ENCODE measurements at regions not wholly inside any gene's neighbourhood (a gene's known extent, or its start where the extent isn't known, plus 50 kb on each side); places are given as distances from the start of the nearest gene placed in this dataset.

DNA sequence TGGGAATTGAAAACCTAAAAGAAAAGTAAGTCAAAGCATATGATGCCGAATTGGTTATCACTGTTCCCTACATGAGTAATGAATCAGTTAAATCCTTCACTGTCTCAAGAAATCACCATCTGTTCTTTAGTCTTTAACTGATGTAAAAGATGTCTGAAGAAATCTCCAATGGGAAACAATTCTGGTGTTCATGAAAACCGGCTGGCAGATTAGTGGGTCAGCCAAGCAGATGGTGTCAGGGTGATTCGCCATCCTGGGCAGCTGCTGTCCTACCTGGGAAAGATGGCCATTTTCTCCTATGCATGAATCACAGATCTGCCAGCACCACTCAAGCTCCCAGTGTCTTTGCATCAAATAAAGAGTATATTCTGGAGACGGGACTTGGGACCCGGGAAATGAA lies 925.2 kb upstream of the GHITM start:
- Histone ChIP-seq H3K4me3 (ENCODE audit: low read length in 3 of 3) (no peak overlapping the region), H3K27ac (ENCODE audit: low read depth in 2 of 2, low read length in 2 of 2) (no peak overlapping the region), H3K4me1 (ENCODE audit: control insufficient read depth in 2 of 3, insufficient read depth in 2 of 3, low read depth in 1 of 3, low read length in 3 of 3) (no peaks in the 10 kb centered on the region), H3K9ac (ENCODE audit: low read length in 3 of 3) (no peak overlapping the region), H3K27me3 (ENCODE audit: control insufficient read depth, insufficient read depth, low read length) (no peaks in the 10 kb centered on the region), H3K36me3 (ENCODE audit: control insufficient read depth in 2 of 3, insufficient read depth in 3 of 3, low read length in 3 of 3) (no peaks in the 10 kb centered on the region), H3K9me3 (ENCODE audit: control insufficient read depth in 2 of 3, insufficient read depth in 1 of 3, low read length in 3 of 3) (no peaks in the 10 kb centered on the region)
- TF ChIP-seq CTCF (IDR thresholded peaks at IDR 0.05; ENCODE audit: borderline replicate concordance, extremely low read depth, insufficient read depth), result no peak
- DNase-seq (no peak), FAIRE-seq (no peak)
- intact Hi-C loops (cut with DNase I), result no loop called here

GRCh38 chr10:83218205-83218604 lies 921.1 kb upstream of the GHITM start:
- FAIRE-seq, result no peak
- intact Hi-C loops (cut with DNase I), result no loop called here
- TF ChIP-seq CTCF (IDR thresholded peaks at IDR 0.05; ENCODE audit: borderline replicate concordance, extremely low read depth, insufficient read depth), result no peak

DNA sequence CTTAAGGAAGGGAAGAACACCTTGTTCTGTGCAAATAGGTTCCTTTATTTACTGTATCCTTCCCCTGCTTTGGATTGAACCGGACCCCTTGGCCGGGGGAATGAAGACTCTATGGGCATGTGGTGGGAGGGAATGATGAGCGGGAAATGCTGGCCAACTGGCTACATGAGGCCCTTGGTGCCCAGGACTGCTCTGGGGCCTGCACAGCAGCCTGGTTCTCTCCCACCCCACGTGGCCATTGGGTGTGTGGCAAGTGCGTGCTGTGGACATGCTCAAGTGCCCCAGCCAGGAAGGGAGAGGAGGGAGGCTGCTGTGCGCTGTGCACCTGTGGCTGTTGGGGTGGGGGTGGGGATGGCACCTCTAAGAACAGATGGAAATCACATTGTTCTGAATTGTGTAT lies 917.0 kb upstream of the GHITM start:
- no peak overlapping the region for H3K27ac ChIP-seq (ENCODE audit: low read depth in 2 of 2, low read length in 2 of 2)
- H3K4me1 ChIP-seq (ENCODE audit: control insufficient read depth in 2 of 3, insufficient read depth in 2 of 3, low read depth in 1 of 3, low read length in 3 of 3), result no peaks in the 10 kb centered on the region
- DNase-seq, result peak in 2 of 5 donors; percentile 4 to 61
- no peaks in the 10 kb centered on the region for H3K9me3 ChIP-seq (ENCODE audit: control insufficient read depth in 2 of 3, insufficient read depth in 1 of 3, low read length in 3 of 3)
- H3K9ac ChIP-seq (ENCODE audit: low read length in 3 of 3), result no peak overlapping the region
- intact Hi-C loops (cut with DNase I), result no loop called here
- no peak for FAIRE-seq
- H3K36me3 ChIP-seq (ENCODE audit: control insufficient read depth in 2 of 3, insufficient read depth in 3 of 3, low read length in 3 of 3), result no peaks in the 10 kb centered on the region
- H3K4me3 ChIP-seq (ENCODE audit: low read length in 3 of 3), result no peak overlapping the region
- TF ChIP-seq CTCF (IDR thresholded peaks at IDR 0.05; ENCODE audit: borderline replicate concordance, extremely low read depth, insufficient read depth), result no peak
- H3K27me3 ChIP-seq (ENCODE audit: control insufficient read depth, insufficient read depth, low read length), result no peaks in the 10 kb centered on the region

More at GRCh38 chr10:83218205-83218604, 921.1 kb upstream of the GHITM start:
- H3K4me1 ChIP-seq (ENCODE audit: control insufficient read depth in 2 of 3, insufficient read depth in 2 of 3, low read depth in 1 of 3, low read length in 3 of 3), result no peaks in the 10 kb centered on the region
- H3K4me3 ChIP-seq (ENCODE audit: low read length in 3 of 3), result no peak overlapping the region
- H3K36me3 ChIP-seq (ENCODE audit: control insufficient read depth in 2 of 3, insufficient read depth in 3 of 3, low read length in 3 of 3), result no peaks in the 10 kb centered on the region
- no peak overlapping the region for H3K9ac ChIP-seq (ENCODE audit: low read length in 3 of 3)
- H3K27ac ChIP-seq (ENCODE audit: low read depth in 2 of 2, low read length in 2 of 2), result no peak overlapping the region
- H3K9me3 ChIP-seq (ENCODE audit: control insufficient read depth in 2 of 3, insufficient read depth in 1 of 3, low read length in 3 of 3), result no peaks in the 10 kb centered on the region
- no peak for DNase-seq
- H3K27me3 ChIP-seq (ENCODE audit: control insufficient read depth, insufficient read depth, low read length), result no peaks in the 10 kb centered on the region
